ENCODE measurements at regions not wholly inside any gene's neighbourhood (a gene's known extent, or its start where the extent isn't known, plus 50 kb on each side); places are given as distances from the start of the nearest gene placed in this dataset.

- no peak for TF ChIP-seq CHD7 (IDR thresholded peaks at IDR 0.05; ENCODE audit: insufficient replicate concordance, low read length)
- TF ChIP-seq HDAC2 (IDR thresholded peaks at IDR 0.05; ENCODE audit: borderline replicate concordance in 1 of 2, low read depth in 2 of 2, low read length in 2 of 2), result no peak
- TF ChIP-seq POLR2AphosphoS5 (IDR thresholded peaks at IDR 0.05; ENCODE audit: low read depth, low read length), result no peak
- no peak for TF ChIP-seq NRF1 (IDR thresholded peaks at IDR 0.05; ENCODE audit: low read depth, low read length)
- TF ChIP-seq JUND (IDR thresholded peaks at IDR 0.05; ENCODE audit: low read length), result no peak
- TF ChIP-seq SP1 (IDR thresholded peaks at IDR 0.05; ENCODE audit: low read depth, low read length), result no peak
- no peak for TF ChIP-seq CEBPB (IDR thresholded peaks at IDR 0.05; ENCODE audit: low read depth, low read length)
- no peak for TF ChIP-seq TAF7 (optimal IDR thresholded peaks at IDR 0.05; ENCODE audit: borderline replicate concordance, low read depth, low read length)
- TF ChIP-seq KDM1A (IDR thresholded peaks at IDR 0.05; ENCODE audit: borderline replicate concordance, low read length), result no peak
- TF ChIP-seq CBX8 (IDR thresholded peaks at IDR 0.05; ENCODE audit: borderline replicate concordance, low read depth, low read length), result no peak
- TF ChIP-seq GTF2F1 (IDR thresholded peaks at IDR 0.05; ENCODE audit: borderline replicate concordance, low read depth, low read length), result no peak
Measured at GRCh38 chr13:51525567-51526167, 58.6 kb upstream of the WDFY2 start (continued).

Data from H1 (cell line).